NCI-H226 (cell line): ENCODE measurements at regions not wholly inside any gene's neighbourhood (a gene's known extent, or its start where the extent isn't known, plus 50 kb on each side); places are given as distances from the start of the nearest gene placed in this dataset.

ENCODE experiments used
- DNase-seq: peaks from one replicate; pipeline ENCODE4 v3.0.0-alpha.2; 2015

- DNase-seq, result no peak
Observed at GRCh38 chr12:47303995-47304560, 224.3 kb upstream of the AMIGO2 start.

GRCh38 chr12:47303207-47303606, 223.4 kb upstream of the AMIGO2 start:
- DNase-seq, result no peak

DNA sequence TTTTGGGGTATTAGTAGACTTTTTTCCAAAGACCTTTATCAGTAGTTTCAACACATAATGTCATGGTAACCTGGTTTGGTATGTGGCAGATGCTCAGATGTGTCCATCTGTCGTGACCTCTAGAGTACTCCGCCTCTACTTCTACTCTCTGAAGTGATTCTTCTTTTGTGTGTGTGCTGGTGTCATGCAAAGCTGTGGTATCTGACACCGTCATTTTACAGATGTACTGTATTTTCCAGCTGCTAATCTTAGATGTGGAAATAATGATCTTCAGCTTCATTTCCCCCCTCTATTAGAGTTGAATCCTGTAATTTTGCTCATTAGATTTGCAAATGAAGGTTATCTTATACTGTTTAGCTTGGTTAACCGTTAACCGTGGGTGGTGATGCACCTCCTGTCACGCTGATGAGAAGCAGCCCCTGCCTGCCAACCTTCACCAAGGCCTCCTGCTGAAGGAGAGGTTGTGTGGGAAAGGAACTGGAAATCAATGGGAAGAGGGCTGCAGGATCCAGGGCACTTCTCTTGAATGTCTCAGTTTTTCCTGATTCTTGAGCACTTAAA, 222.4 kb upstream of the AMIGO2 start:
- DNase-seq, result no peak

GRCh38 chr12:47299586-47299985, 219.8 kb upstream of the AMIGO2 start:
- no peak for DNase-seq

DNA sequence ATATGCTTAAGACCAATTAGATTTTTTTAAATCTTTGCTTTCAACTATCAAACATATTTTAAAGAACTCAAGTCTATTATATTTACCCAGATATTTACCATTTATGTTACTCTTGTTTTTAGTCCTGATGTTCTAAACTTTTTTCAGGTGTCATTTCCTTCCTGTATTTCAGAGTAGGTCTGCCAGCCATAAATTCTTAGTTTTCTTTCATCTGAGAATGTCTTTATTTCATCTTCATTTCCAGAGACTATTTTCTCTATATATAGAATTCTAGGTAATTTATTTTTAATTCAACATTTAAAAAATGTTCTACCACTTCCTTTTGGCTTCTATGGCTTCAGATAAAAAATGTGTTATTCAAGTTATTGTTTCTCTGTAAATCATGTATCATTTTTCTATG, 218.2 kb upstream of the AMIGO2 start:
- DNase-seq, result no peak

DNA sequence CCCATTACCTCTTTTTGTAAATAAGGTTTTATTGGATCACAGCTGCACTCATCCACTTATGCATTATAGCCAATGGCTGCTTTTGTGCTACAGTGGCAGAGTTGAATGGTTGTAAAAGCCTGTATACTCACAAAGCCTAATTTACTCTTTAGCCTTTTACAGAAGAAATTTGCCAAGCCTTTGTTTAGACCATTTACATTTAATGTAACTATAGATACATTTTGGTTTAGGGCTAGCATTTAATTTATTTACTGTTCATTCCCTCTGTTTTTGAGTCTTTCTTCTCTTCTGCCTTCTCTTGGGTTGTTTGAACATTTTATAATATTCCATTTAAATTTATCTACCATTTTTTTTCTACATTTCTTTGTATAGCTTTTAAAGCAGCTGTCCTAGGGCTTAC, 217.1 kb upstream of the AMIGO2 start:
- DNase-seq, result no peak

DNA sequence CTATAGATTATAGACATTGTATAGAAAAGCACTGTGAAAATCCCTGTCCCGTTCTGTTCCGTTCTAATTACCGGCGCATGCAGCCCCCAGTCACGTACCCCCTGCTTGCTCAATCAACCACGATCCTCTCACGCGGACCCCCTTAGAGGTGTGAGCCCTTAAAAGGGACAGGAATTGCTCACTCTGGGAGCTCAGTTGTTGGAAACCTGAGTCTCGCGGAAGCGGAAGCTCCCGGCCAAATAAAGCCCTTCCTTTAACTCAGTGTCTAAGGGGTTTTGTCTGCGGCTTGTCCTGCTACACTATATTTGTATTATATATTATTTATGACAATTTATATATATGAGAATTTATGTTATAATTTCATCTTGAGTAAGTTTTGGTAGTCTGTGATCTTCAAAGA, 213.6 kb upstream of the AMIGO2 start:
- DNase-seq, result no peak

DNA sequence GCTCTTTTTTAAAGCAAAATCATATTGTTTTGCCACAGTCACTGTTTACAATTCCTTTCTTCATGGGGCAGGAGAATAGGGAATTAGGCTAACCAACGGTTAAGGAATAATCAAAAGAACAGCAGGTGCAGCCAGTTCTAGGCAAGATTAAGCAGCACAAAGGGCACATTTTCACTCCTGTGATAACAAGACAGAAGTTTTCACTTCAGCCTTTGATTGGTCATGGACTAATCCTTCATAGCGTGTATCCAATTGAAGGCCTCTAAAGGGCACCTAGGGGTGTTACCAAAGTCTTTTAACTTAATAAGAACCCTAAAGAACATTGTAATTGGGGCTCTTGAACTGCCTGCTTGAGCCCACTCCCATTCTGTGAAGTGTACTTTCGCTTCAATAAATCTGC, 206.9 kb upstream of the AMIGO2 start:
- DNase-seq, result no peak
